Neural cell (in vitro differentiated cells): ENCODE measurements at regions not wholly inside any gene's neighbourhood (a gene's known extent, or its start where the extent isn't known, plus 50 kb on each side); places are given as distances from the start of the nearest gene placed in this dataset.

Experiments used
- CTCF ChIP-seq: fragments of 450-650 bp; IDR thresholded peaks from 2 replicates; pipeline ENCODE4 v1.5.1; 2014; ENCODE audit warnings: antibody characterized with exemption, mild to moderate bottlenecking, moderate library complexity; ENCODE audit not compliant: poor library complexity, severe bottlenecking
- POLR2AphosphoS5 ChIP-seq: IDR thresholded peaks from 2 replicates; pipeline ENCODE4 v1.6.1; 2012
- TAF1 ChIP-seq: IDR thresholded peaks from 2 replicates; pipeline ENCODE4 v1.6.1; 2012; ENCODE audit warnings: low read depth

- peak; percentile 80 for TF ChIP-seq CTCF
- no peak for TF ChIP-seq POLR2AphosphoS5
- no peak for TF ChIP-seq TAF1
Observed at GRCh38 chr1:55277377-55278130, 62.4 kb upstream of the USP24 start.
